Endothelial cell (in vitro differentiated cells): ENCODE measurements at regions not wholly inside any gene's neighbourhood (a gene's known extent, or its start where the extent isn't known, plus 50 kb on each side); places are given as distances from the start of the nearest gene placed in this dataset.

Source experiments
- DNase-seq: peaks from one replicate; pipeline ENCODE4 v3.0.0; 2021; ENCODE audit warnings: low spot score
- H3K27ac Mint-ChIP-seq: one replicate; pipeline ENCODE4 v1.8.0; 2021; ENCODE audit warnings: mixed read lengths, inconsistent platforms; ENCODE audit not compliant: unreplicated experiment
- H3K27me3 Mint-ChIP-seq: one replicate; pipeline ENCODE4 v1.8.0; 2021; ENCODE audit warnings: mild to moderate bottlenecking, moderate library complexity, mixed read lengths, inconsistent platforms; ENCODE audit not compliant: unreplicated experiment
- H3K36me3 Mint-ChIP-seq: one replicate; pipeline ENCODE4 v1.8.0; 2021; ENCODE audit warnings: mild to moderate bottlenecking, low read depth, mixed read lengths, inconsistent platforms; ENCODE audit not compliant: unreplicated experiment
- H3K4me1 Mint-ChIP-seq: one replicate; pipeline ENCODE4 v1.8.0; 2021; ENCODE audit warnings: mild to moderate bottlenecking, mixed read lengths, inconsistent platforms; ENCODE audit not compliant: unreplicated experiment
- H3K4me3 Mint-ChIP-seq: one replicate; pipeline ENCODE4 v1.8.0; 2021; ENCODE audit warnings: mild to moderate bottlenecking, mixed read lengths, inconsistent platforms; ENCODE audit not compliant: unreplicated experiment
- H3K9me3 Mint-ChIP-seq: one replicate; pipeline ENCODE4 v1.8.0; 2021; ENCODE audit warnings: mixed read lengths, inconsistent platforms; ENCODE audit not compliant: unreplicated experiment
- TF ChIP-seq, protein P1 (sequence below): fragments of 200-600 bp; sonication (generic); IDR thresholded peaks from one replicate; pipeline ENCODE4 v1.5.0; 2021; ENCODE audit warnings: antibody characterized with exemption; ENCODE audit not compliant: unreplicated experiment

DNA sequence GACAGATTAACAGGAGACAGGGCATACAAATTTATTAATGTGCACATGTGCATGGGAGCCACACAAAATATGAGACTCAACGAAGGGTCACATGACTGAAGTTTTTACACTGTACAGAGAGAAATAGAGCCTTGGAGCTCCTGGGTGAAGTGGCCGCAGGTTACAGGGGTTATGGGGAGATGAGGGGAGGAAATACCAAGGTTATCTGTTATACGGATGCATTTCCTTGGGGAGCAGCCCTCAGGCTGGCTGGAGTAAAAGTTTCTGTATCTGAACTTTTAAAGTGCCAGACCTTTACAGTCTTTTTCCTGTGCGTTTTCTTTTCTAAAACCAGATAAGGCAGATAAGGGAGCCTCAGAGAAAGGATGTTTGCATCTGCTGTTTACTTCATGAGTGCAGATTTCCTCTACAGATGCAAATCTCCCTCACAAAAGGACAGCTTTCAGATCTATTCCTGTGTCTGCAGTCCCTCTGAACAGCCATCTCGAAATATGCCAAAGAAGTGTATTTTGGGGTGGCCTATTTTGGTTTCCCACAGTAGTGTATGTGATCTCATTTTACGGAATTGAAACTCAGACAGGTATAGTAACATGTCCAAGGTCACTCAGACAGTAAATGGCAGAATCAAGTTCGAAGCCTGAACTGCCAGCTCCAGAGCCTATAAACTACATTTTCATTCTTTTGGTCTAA is 139.3 kb upstream of the FBXL17 start:
- TF ChIP-seq, protein P1, sequence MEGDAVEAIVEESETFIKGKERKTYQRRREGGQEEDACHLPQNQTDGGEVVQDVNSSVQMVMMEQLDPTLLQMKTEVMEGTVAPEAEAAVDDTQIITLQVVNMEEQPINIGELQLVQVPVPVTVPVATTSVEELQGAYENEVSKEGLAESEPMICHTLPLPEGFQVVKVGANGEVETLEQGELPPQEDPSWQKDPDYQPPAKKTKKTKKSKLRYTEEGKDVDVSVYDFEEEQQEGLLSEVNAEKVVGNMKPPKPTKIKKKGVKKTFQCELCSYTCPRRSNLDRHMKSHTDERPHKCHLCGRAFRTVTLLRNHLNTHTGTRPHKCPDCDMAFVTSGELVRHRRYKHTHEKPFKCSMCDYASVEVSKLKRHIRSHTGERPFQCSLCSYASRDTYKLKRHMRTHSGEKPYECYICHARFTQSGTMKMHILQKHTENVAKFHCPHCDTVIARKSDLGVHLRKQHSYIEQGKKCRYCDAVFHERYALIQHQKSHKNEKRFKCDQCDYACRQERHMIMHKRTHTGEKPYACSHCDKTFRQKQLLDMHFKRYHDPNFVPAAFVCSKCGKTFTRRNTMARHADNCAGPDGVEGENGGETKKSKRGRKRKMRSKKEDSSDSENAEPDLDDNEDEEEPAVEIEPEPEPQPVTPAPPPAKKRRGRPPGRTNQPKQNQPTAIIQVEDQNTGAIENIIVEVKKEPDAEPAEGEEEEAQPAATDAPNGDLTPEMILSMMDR, result no peak
- peaks cover 26% of the 10 kb centered on the region for H3K4me1 Mint-ChIP-seq
- DNase-seq, result peak; percentile 11
- peak overlapping the region; percentile 84 for H3K27ac Mint-ChIP-seq
- H3K36me3 Mint-ChIP-seq, result no peaks in the 10 kb centered on the region
- peaks cover 2% of the 10 kb centered on the region for H3K27me3 Mint-ChIP-seq
- no peaks in the 10 kb centered on the region for H3K9me3 Mint-ChIP-seq
- no peak overlapping the region for H3K4me3 Mint-ChIP-seq

DNA sequence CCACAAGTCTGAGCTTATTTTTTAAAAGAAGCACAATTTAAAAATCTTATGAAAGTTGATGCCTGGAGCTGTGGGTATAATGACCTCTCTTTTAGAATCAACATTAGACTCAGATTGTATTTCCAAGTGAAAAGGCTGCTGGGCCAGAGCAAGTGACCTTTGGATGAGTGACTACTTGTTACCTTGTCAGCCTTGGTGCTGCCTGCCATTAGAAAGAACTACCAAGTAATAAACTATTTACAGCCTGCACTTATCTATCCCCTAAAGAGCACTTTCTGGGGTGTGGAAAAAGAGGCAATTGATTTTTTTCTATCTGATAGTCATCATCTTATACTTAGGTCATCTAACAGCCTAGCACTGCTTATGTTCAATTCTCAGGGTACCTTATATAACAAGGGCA is 134.9 kb upstream of the FBXL17 start:
- no peak overlapping the region for H3K27ac Mint-ChIP-seq

DNA sequence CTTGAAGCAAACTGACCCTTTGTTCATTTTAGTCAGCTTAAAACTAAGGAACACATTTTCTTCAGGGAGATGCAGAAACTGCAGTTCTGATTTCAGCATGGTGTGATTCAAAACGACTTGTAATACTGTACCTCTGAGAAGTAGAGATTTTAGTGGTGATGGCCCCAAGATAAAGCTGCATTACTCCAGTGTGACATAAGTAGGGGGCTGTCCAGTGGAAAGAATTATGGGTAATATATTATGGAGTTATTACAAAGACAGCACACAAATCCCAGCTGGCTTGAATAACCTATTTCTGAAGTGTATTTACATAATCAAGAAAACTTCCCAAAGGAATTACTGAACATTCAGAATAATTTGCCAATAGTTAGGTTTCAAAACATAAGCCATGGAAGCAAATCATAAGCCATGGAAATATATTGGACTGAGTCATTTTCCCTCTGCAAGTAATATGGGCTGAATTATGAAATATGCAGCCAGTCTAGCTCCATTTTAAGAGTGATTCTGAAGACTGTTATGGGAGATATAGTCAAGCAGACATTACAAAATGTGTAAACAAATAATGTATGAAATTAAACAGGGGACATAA is 133.7 kb upstream of the FBXL17 start:
- H3K4me3 Mint-ChIP-seq, result no peak overlapping the region
- H3K9me3 Mint-ChIP-seq, result no peaks in the 10 kb centered on the region
- H3K27me3 Mint-ChIP-seq, result no peaks in the 10 kb centered on the region
- DNase-seq, result no peak
- no peaks in the 10 kb centered on the region for H3K36me3 Mint-ChIP-seq
- peaks cover 10% of the 10 kb centered on the region for H3K4me1 Mint-ChIP-seq
- no peak overlapping the region for H3K27ac Mint-ChIP-seq
- TF ChIP-seq, protein P1, result no peak

More for the DNA sequence above, 134.9 kb upstream of the FBXL17 start:
- H3K4me3 Mint-ChIP-seq, result no peak overlapping the region
- no peaks in the 10 kb centered on the region for H3K36me3 Mint-ChIP-seq
- TF ChIP-seq, protein P1, result no peak
- H3K27me3 Mint-ChIP-seq, result no peaks in the 10 kb centered on the region
- DNase-seq, result no peak
- peaks cover 19% of the 10 kb centered on the region for H3K4me1 Mint-ChIP-seq
- no peaks in the 10 kb centered on the region for H3K9me3 Mint-ChIP-seq

DNA sequence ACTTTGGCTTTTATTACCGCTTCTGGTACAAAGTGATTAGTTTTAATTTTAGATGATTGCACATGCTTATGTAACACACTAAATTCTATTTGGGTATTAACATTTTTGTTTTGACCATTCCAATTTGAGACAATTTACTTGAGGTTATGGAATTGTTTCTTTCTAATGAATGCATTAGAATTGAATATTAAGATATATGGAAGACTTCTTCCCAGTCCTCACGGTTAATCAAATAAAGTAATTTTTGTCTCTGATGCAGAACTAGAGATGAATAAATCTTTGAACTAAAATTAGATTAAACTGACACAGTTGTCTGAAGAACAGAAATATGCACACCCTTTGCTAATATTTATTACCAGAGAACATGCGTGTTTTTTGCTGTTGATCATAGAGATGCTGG is 127.1 kb upstream of the FBXL17 start:
- no peaks in the 10 kb centered on the region for H3K36me3 Mint-ChIP-seq
- no peaks in the 10 kb centered on the region for H3K9me3 Mint-ChIP-seq
- TF ChIP-seq, protein P1, result no peak
- H3K4me1 Mint-ChIP-seq, result no peaks in the 10 kb centered on the region
- no peak overlapping the region for H3K27ac Mint-ChIP-seq
- DNase-seq, result no peak
- H3K4me3 Mint-ChIP-seq, result no peak overlapping the region
- H3K27me3 Mint-ChIP-seq, result no peaks in the 10 kb centered on the region

DNA sequence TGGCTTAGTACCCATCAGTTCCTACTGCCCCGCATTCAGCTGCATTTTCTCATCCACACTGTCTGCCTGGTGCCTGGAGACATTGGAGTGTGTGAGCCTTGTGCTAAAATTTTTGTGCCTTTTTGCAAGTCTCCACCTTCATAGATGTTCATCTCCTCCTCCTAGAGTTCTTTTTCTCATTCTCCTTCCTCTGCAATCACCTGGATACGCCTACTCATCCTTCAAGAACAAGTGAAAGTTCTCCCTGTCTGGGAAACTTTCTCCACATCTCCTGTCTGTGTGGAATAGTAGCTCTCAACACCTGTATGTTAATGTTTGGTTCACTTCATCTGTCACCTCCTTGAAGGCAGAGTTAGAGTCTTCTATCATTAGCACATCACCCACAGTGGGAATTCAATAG is 125.7 kb upstream of the FBXL17 start:
- Mint-ChIP-seq H3K4me3 (no peak overlapping the region), H3K27me3 (no peaks in the 10 kb centered on the region), H3K36me3 (no peaks in the 10 kb centered on the region), H3K27ac (no peak overlapping the region), H3K4me1 (no peaks in the 10 kb centered on the region), H3K9me3 (no peaks in the 10 kb centered on the region)
- TF ChIP-seq, protein P1, result no peak
- DNase-seq, result no peak
